ENCODE measurements at regions not wholly inside any gene's neighbourhood (a gene's known extent, or its start where the extent isn't known, plus 50 kb on each side); places are given as distances from the start of the nearest gene placed in this dataset.

- no peak for TF ChIP-seq POLR2A (IDR thresholded peaks at IDR 0.05)
- TF ChIP-seq CTCF (IDR thresholded peaks at IDR 0.05): no peak
- TF ChIP-seq EP300 (IDR thresholded peaks at IDR 0.05): no peak
These were observed 856.7 kb upstream of the GOT2 start for GRCh38 chr16:59590845-59591244.

Measured in ovary (tissue), 3 donors.